ENCODE measurements at regions not wholly inside any gene's neighbourhood (a gene's known extent, or its start where the extent isn't known, plus 50 kb on each side); places are given as distances from the start of the nearest gene placed in this dataset.

- TF ChIP-seq YY1 (IDR thresholded peaks at IDR 0.05; ENCODE audit: insufficient read depth, insufficient read length) (no peak), SUZ12 (IDR thresholded peaks at IDR 0.05; ENCODE audit: extremely low read depth, insufficient read depth, insufficient read length) (no peak), ZNF274 (IDR thresholded peaks at IDR 0.05; ENCODE audit: low read depth, low read length) (no peak)
Measured at GRCh38 chr3:95044101-95044500, 981.2 kb downstream of the NSUN3 start.
